ENCODE measurements at regions not wholly inside any gene's neighbourhood (a gene's known extent, or its start where the extent isn't known, plus 50 kb on each side); places are given as distances from the start of the nearest gene placed in this dataset.

GRCh38 chr2:42864641-42865280 lies 72.4 kb upstream of the HAAO start:
- TF ChIP-seq EZH2phosphoT487 (IDR thresholded peaks at IDR 0.05; ENCODE audit: borderline replicate concordance, low read depth, low read length) (no peak), CTCF (conservative IDR thresholded peaks at IDR 0.05; ENCODE audit: low read length) (no peak)

All from OCI-LY7 (cell line).